Peyer's patch (tissue), 4 donors: ENCODE measurements at regions not wholly inside any gene's neighbourhood (a gene's known extent, or its start where the extent isn't known, plus 50 kb on each side); places are given as distances from the start of the nearest gene placed in this dataset.

Experiments
- DNase-seq, 3 donors: peaks; one replicate each; pipeline ENCODE4 v3.0.0-alpha.2; 2017 to 2019
- H3K27ac ChIP-seq, 4 donors: fragments of 200-600 bp; sonication (generic); one replicate each; pipeline ENCODE4 v1.5.1; 2016 to 2019
- H3K27me3 ChIP-seq, 2 donors: fragments of 200-600 bp; sonication (generic); one replicate each; pipeline ENCODE4 v1.5.1; 2019
- H3K36me3 ChIP-seq, 3 donors: fragments of 200-600 bp; sonication (generic); one replicate each; pipeline ENCODE4 v1.5.1; 2016 to 2019
- H3K4me1 ChIP-seq, 4 donors: fragments of 200-600 bp; sonication (generic); one replicate each; pipeline ENCODE4 v1.5.1; 2016 to 2019
- H3K4me3 ChIP-seq, 4 donors: fragments of 200-600 bp; sonication (generic); 1 replicate in 3 of 4; 2 replicates in 1 of 4; pipeline ENCODE4 v1.5.1; 2016 to 2019; ENCODE audit warnings: mild to moderate bottlenecking in 1 of 4
- H3K9me3 ChIP-seq, 4 donors: fragments of 200-600 bp; sonication (generic); one replicate each; pipeline ENCODE4 v1.5.1; 2016 to 2019; ENCODE audit warnings: mild to moderate bottlenecking in 1 of 4
- CTCF ChIP-seq, 6 experiments: fragments of 450-650 bp in 4 of 6; fragments of 200-600 bp in 2 of 6; sonication (generic) in 1 of 6; IDR thresholded peaks; one replicate each; pipeline ENCODE4 v1.5.1; 2017 to 2019; ENCODE audit warnings: antibody characterized with exemption in 6 of 6, mild to moderate bottlenecking in 3 of 6, moderate library complexity in 1 of 6
- POLR2A ChIP-seq, 2 donors: fragments of 450-650 bp; IDR thresholded peaks; one replicate each; pipeline ENCODE4 v1.5.1; 2017; ENCODE audit warnings: antibody characterized with exemption in 2 of 2, mild to moderate bottlenecking in 2 of 2, moderate library complexity in 2 of 2

GRCh38 chr6:12649325-12649724, 67.2 kb upstream of the PHACTR1 start:
- Histone ChIP-seq H3K27ac (no peak overlapping the region), H3K4me1 (no peaks in the 10 kb centered on the region), H3K36me3 (no peaks in the 10 kb centered on the region), H3K9me3 (no peaks in the 10 kb centered on the region), H3K27me3 (no peaks in the 10 kb centered on the region), H3K4me3 (no peak overlapping the region)
- DNase-seq, result no peak
- TF ChIP-seq CTCF (IDR thresholded peaks at IDR 0.05), result no peak
- no peak for TF ChIP-seq POLR2A (IDR thresholded peaks at IDR 0.05)

- Histone ChIP-seq H3K27me3 (no peaks in the 10 kb centered on the region), H3K27ac (no peak overlapping the region), H3K36me3 (no peaks in the 10 kb centered on the region), H3K4me3 (no peak overlapping the region), H3K9me3 (no peaks in the 10 kb centered on the region), H3K4me1 (no peaks in the 10 kb centered on the region)
- no peak for TF ChIP-seq POLR2A (IDR thresholded peaks at IDR 0.05)
- no peak for TF ChIP-seq CTCF (IDR thresholded peaks at IDR 0.05)
- no peak for DNase-seq
Observed at GRCh38 chr6:12653486-12653885, 63.1 kb upstream of the PHACTR1 start.

GRCh38 chr6:12654107-12654506, 62.5 kb upstream of the PHACTR1 start:
- Histone ChIP-seq H3K4me1 (no peaks in the 10 kb centered on the region), H3K27me3 (no peaks in the 10 kb centered on the region), H3K27ac (no peak overlapping the region), H3K9me3 (no peaks in the 10 kb centered on the region), H3K4me3 (no peak overlapping the region), H3K36me3 (no peaks in the 10 kb centered on the region)
- no peak for DNase-seq
- no peak for TF ChIP-seq POLR2A (IDR thresholded peaks at IDR 0.05)
- TF ChIP-seq CTCF (IDR thresholded peaks at IDR 0.05), result no peak

- H3K4me3 ChIP-seq, result no peak overlapping the region
- H3K4me1 ChIP-seq, result no peaks in the 10 kb centered on the region
- no peaks in the 10 kb centered on the region for H3K36me3 ChIP-seq
- TF ChIP-seq CTCF (IDR thresholded peaks at IDR 0.05), result no peak
- H3K27me3 ChIP-seq, result no peaks in the 10 kb centered on the region
- H3K27ac ChIP-seq, result no peak overlapping the region
- DNase-seq, result no peak
- no peaks in the 10 kb centered on the region for H3K9me3 ChIP-seq
Observed at GRCh38 chr6:12654514-12654913, 62.1 kb upstream of the PHACTR1 start.

GRCh38 chr6:12656906-12657305, 59.7 kb upstream of the PHACTR1 start:
- TF ChIP-seq POLR2A (IDR thresholded peaks at IDR 0.05) (no peak), CTCF (IDR thresholded peaks at IDR 0.05) (no peak)
- Histone ChIP-seq H3K27ac (no peak overlapping the region), H3K27me3 (no peaks in the 10 kb centered on the region), H3K9me3 (no peaks in the 10 kb centered on the region), H3K36me3 (no peaks in the 10 kb centered on the region), H3K4me1 (no peaks in the 10 kb centered on the region), H3K4me3 (no peak overlapping the region)
- no peak for DNase-seq

- Histone ChIP-seq H3K4me3 (no peak overlapping the region), H3K9me3 (no peaks in the 10 kb centered on the region), H3K27me3 (no peaks in the 10 kb centered on the region), H3K27ac (no peak overlapping the region), H3K36me3 (no peaks in the 10 kb centered on the region), H3K4me1 (no peaks in the 10 kb centered on the region)
- TF ChIP-seq CTCF (IDR thresholded peaks at IDR 0.05) (no peak), POLR2A (IDR thresholded peaks at IDR 0.05) (no peak)
- no peak for DNase-seq
Observed at GRCh38 chr6:12657884-12658283, 58.7 kb upstream of the PHACTR1 start.
